ENCODE measurements at regions not wholly inside any gene's neighbourhood (a gene's known extent, or its start where the extent isn't known, plus 50 kb on each side); places are given as distances from the start of the nearest gene placed in this dataset.

DNA sequence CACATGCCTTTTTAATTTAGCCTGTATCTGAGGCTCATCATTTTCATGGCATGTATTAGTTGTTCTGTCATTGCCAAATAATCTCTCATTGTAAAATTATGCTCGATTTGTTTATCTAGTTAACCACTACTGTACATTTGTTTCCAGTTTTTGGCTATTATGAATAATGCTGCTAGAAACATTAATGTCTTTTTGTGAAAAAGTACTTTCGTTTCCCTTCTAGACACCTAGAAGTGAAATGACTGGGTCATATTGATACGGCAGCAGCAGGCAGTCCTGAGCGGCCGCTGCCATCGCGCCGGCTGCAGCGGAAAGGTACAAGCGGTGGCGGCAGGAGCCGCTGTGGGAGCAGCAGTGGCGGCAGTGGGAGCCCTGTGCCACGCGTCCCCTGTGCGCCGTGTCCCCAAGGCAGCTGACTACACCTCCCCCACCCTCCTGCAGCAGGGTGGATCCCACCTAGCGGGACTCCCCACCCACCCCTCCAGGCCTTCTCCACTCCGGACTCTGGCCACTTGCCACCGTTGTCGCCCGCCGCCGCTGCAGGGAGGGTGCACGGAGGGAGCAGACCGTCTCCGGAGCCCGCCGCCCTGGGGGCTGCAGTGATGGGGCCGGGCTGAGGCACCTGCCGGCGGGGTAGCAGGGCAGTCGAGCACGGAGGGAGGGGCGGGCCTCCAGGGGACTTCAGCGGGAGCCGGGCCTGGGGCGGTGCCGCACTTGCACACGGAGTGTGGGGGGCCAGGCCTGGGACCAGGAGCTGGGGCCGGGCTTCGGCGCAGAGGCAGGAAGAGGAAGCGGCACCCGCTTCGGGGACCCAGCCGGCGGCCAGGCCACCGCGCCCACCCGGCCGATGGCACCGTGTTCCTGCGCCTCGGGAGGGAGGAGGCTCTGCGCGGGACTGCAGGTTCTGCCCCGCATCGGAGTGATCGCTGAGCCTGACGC is 66.8 kb upstream of the RGS7 start:
- TF ChIP-seq POLR2A (IDR thresholded peaks at IDR 0.05; ENCODE audit: low read length) (no peak), GATA1 (IDR thresholded peaks at IDR 0.05; ENCODE audit: low read depth, low read length) (no peak)
